ENCODE measurements at regions not wholly inside any gene's neighbourhood (a gene's known extent, or its start where the extent isn't known, plus 50 kb on each side); places are given as distances from the start of the nearest gene placed in this dataset.

DNA sequence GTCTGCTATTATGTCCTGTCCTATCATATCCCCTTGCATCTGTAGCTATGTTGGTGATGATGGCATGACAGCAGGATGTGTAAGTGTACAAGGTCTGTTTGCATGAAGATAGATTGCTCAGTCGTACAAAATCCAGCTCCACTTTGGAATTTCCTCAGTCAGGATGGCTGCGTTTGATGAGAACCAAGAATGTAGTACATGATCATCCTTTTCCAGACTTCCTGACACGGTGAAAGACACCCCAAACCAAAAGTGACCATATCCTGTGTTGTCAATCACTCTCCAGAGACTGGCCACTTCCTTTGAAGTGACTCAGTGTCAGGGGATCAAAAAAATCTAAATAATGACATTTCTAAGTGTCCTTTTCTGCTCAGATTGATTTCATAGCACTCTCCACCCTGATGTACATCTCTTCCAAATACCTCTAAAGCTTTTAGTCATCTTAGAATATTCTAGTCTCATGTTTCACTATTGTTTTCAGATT lies 213.4 kb downstream of the PLK2 start:
- DNase-seq, result no peak

DNA sequence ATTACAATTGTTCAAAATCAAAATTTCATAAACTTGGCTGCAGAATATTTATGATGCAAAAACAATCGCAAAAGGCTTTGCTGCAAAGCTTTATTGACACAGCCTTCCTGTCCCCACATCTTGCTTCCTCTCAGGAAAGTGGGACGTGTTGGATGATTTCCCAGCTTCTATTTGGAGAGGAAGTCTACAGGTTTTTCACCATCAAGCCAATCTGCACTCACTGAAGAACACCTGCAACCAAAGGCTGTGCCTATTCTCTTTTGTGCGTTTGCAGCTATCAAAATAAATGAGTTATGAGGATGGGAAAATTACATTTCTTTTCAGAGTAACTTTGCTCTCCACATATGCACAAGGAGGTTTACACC lies 214.4 kb downstream of the PLK2 start:
- no peak for DNase-seq

DNA sequence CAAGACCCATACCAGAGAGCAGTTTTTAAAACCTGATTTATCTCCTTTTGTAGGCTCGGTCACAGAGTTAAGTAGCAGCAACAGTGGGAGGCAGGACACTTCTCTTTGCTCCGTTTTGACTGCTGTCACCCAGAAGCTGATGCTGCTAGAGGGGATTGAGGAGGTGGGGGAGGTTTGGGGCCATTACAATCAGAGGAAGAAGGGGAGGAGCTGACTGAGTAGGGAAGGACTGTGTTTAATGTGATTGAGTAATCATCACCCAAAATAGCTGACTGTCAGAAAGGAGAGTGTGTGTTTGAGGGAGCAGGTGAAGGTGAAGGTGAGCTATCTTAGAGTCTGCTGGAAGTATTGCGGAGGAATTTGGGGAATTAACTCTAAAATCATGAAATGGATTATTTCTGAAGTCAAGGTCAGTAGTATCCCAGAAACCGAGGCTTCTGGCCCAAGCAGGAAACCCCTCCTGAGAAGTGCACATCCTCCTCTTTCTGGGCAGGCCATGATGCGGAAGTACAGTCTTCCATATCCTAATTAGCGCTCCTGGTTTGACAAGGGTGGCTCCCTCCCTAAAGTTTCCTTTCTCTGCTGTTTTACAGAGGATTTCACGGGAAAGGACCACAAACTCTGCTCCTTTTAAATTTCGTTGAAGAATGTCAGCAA lies 214.9 kb downstream of the PLK2 start:
- DNase-seq, result no peak

DNA sequence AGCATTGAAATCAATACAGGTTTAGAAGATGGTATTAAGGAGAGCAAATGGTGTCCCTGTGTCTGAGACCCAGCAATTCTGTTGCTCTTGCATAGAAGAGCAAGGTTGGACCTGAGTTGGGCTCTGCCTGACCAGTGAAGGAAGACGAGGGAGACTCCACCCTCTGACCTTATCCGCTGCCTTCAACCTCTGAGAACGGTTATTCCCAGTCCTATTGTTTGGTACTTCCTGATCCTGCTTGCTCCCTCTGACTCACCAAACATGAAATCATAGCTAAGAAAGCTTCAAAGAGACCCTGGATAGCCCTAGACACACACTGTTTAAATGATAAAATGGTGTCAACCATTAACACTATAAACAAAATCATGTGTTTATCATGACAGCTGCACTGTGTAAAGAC lies 218.5 kb downstream of the PLK2 start:
- DNase-seq, result no peak

DNA sequence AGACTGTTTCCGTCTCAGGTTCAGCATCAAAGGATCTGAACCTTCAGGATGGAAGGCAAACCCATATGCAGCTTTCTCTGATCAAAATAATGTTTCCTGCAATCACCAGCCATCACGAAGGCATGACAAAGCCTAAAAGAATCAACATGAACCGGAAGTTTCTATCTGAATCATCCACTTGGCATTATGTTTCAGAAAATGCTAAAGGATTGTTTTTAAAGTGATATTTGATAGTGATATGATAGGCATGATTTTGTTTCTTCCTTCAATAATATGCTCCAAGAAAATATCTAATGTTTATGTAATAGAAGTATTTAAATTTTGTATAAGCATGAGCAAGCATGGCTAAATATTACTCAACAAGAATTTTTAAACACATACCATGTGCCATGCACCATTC lies 219.6 kb downstream of the PLK2 start:
- no peak for DNase-seq

DNA sequence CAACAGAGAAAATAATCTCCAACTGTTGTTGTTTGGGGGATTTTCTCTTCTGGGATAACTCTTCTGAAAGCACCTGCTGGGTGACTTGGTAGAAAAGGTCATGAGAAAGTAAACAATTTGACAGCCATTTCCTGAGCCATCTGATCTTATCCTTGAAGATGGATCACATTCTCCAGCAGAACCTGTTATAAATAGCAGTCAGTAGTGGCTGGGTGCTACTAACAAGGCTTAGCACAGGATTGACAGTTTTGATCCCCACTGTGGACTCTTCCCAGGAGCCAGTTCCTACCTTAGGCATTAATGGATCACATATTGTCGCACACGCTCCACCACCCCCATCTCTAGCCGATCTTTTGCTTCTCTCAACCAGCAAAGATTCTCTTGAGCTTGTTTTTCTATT lies 220.2 kb downstream of the PLK2 start:
- DNase-seq, result no peak

DNA sequence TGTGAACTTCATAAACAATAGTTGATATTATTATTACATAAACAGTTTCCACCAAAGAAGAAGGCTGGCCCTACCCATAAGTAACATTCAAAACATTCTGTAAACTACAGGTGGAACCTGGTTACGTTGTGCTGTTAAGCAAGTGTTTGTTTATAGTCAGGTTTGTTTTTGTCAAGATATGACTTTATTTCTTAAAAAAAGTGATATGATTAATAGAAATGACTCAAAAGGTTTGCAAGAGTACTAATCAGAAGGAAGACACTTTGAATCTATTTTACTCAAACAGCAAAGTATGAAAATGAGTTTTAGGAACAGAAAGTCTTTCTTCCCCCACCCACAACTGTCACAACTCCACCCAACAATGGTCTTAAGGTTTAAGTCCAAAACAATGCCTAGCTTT lies 220.8 kb downstream of the PLK2 start:
- DNase-seq, result no peak

DNA sequence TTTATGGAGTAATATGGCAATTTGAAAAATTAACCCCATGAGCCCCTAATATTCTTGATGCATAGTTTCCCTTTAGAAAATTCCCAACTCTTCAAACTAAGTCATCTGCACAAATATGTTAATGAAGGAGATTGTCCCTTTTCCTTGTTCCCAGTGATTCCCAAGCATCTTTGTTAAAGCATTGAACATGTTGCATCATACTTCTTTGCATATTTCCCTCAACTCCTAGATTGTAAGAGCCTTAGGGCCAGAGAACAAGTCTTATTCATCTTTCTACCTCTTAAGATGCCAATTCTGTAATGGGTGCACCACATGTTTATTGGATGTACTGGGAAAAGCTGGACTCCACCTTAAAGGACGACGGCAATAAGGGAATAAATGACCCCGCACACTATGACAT lies 223.4 kb downstream of the PLK2 start:
- no peak for DNase-seq

DNA sequence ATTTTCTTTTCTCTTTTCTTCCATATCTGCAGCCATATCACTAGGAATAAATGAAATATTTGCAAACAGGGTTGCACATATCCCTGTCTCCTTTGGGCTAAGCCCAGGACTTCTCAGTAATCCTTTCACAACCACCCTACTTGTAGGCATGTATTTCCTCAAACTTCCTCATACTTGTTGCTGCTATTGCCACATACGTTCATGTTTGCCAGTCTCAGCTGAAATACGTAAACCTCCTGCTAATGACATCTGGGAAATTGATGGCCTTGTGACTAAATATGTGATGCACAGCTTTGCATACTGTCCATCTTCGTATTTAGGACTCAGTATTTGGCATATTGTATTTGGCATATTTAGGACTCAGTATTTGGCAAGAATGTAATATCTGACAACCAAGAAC lies 224.6 kb downstream of the PLK2 start:
- DNase-seq, result no peak

DNA sequence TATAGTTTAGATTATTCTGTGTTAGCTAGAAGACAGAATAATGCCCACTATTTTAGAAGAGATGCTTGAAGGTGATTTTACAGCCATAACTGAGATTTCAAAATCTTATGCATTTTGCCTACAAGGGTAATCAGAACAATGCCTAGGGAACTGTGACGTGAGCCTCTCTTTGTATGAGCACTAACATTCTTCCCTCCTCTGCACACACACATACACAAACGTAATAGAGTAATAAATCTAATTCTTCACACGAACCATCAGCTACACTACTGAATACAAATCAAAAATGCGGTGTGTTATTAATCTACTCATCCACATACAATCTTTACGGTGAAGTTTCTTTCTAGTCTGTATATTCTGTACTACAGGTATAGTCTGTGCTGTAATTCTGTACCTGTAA lies 227.8 kb downstream of the PLK2 start:
- DNase-seq, result no peak

DNA sequence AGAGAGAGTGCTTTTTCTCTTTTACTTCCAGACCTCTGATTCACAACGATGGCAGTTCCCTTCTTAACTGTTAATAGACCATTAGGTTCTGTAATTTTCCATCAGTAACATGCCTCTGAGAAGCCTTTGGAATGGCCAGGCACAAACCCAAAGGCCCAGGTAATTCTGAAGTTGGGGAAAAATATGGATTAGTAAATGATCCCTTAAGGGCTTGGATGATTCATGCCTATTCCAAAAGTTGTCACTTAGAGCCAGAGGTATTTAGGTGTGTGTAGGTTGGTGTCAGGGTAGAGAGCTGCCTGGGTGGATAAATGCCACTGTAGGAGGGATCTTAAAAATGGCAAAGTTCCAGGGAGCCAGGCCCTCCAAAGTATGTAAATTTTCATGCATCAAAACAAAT lies 228.8 kb downstream of the PLK2 start:
- no peak for DNase-seq

DNA sequence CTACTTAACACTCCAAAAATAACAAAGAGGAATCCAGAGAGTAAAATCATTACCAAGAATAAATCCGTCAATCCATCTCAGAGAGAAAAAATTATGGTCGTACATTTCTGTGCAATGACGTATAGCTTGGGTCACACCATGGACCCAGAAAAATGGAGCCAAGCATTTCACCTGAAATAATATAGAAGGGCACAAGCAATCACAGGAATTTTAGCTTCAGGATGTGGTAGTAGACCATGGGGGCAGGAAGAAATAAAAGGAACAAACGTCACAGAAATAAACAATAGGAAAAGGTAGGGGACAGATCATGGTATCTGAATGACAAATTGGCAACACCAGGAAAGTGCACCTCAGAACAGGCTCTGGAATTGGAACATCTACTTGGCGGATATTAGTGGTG lies 231.0 kb downstream of the PLK2 start:
- DNase-seq, result no peak

DNA sequence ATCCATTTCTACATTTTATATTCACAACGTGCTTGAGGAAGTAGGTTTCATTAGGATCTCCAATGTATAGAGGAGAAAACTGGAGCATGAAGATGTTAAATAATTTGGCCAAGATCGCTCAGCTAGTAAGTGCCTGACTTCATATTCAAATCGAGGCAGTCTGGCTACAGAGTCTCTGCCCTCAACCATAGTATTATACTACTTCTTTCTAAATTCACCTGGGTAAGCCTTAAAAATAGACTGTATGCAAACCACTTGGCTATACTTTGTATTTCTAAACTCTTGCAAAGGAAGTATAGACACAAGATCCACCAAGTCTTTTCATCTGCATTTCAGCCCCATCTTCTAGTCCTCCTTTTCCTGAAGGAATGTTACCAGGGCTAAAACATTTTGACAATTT lies 232.0 kb downstream of the PLK2 start:
- no peak for DNase-seq

DNA sequence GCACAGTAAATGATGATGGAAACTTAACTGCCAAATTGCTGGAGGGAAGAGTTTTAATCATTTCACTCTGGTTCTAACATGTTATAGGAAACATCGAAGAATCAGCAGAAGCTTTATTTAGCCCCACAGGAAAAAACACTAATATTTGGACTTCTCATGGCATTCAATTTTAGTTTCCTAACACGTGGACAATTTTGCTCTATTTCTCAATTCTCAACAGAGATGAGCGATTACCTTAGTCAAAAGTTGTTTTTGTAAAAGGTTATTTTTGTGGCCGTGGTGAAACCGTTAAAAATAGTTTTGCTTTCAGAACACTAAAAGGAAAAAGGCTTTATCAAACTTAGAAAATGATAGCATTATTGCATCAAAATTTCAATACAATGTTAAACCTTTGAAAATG lies 235.2 kb downstream of the PLK2 start:
- no peak for DNase-seq

DNA sequence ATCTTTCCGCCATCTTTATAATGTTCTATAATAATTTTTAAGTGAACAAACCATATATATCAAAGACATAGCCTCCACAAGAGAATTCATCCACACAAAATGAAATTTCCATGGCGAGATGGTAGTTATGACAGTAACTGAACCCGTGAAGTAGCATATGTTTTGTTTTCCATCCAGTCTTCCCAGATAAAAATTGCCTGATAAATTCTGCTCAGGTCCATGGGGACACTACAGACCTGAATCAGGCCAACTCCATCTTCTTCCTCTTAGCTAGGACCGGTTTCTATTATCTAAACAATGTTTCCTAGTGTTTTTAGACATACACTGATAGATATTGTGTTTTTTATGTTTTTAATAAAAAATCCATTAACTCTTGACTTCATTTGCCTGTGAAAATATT lies 235.7 kb downstream of the PLK2 start:
- DNase-seq, result no peak

DNA sequence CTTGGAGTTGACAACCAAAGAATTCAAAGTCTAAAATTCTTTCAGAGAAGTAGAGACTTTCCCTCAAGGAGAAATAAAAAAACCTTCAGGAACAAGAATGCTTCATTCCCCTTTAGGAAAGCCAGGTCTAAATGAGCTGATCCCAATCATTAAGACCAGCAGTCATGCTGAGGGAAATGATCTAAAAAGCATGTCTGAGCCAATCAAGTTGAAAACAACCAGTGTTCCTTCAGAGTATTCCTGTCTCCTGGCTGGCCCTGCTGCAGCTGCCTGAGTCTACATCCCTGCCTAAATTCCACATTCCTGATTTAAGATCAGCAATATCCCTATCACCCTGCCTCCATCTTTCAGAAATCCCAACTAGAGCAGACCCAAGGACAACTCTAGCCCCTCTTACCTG lies 244.5 kb downstream of the PLK2 start:
- no peak for DNase-seq

DNA sequence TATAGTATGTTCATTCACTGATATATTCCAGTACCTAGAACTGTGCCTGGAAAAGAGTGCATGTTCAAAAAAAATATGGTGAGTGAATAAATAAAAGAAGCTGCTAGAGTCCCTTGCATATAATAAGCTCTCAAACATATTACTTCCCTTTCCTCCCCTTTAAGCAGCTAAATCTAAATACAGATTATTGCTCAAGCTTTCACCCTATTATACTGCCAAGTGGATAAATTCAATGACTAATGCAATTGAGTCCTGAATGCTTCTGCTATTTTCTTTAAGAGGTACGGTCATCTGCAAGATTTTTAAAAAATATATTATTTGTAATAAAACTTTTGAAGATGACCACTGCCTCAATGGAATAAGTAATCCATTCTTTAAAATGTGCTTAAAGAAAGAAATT lies 248.4 kb downstream of the PLK2 start:
- DNase-seq, result no peak

DNA sequence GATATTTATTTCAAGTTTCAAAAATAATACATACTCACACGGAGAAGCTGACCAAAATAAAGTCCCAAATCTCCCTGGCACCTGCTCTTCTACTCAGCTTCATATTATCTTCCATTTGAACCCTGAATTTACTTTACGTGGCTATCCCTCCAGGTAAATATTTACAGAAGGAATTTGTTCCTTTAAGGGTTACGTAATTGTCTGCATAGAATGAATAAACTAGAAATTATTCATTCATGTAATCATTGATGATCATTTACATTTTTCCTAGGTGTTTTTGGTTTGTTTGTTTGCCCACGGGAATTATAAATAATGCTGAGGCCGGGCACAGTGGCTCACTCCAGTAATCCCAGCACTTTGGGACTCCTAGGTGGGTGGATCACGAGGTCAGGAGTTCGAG lies 251.2 kb downstream of the PLK2 start:
- DNase-seq, result no peak

DNA sequence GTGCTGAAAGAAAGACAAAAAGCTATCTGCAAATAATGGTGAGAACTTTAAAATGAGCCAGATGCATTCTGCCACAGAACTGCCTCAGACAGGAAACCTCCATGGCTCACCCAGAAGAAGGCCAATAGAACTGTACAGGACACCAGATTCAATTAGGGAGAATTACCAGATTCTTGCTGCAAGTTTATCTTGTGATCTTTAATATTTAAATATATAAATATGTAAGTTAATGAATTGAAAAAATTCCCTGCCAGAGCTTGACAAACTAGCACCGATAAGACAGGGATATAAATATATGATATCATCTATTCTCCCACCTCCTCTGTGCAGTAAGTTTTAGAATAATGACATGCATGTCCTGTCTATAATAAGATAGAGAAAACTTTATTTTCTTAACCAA lies 252.8 kb downstream of the PLK2 start:
- DNase-seq, result no peak

DNA sequence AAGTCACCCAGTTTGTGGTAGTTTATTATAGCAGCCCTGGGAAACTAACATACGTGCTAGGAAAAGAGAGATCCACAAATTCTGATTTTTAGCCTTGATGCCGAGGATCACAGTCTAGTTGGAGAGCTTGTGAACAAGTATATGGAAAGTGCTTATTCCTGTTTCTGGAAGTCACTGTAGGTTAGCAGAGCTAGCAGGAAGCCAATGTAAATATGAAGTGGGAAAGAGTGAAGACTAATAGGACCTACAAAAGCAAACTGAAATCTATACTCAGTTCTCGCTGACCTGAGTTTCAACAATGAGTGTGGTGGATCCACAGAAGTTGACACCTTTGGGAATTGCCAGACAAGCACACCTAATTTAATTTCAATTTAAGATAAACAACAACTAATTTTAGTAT lies 254.9 kb downstream of the PLK2 start:
- DNase-seq, result no peak

DNA sequence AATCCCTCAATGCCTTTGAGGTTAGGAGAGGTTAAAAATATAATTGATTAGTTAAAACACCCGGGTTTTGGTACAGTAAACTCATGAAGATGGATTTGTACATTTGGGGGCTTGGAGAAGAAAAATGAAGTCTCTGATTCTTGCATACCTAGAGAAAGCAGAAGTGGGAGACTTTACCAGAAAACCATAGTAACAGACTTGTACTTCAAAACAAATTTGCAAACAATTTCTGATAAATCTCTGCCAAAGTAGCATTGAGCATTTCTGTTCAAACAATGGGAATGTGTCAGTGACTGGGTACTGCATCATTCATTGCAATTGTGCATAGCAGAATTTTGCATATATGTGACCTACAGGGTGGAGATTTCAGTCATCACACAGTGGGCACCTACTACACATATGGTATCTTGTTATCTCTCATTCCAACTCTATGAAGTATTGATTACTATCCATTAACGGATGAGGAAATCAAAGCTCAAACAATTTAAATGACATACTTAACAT lies 256.9 kb downstream of the PLK2 start:
- no peak for DNase-seq

DNA sequence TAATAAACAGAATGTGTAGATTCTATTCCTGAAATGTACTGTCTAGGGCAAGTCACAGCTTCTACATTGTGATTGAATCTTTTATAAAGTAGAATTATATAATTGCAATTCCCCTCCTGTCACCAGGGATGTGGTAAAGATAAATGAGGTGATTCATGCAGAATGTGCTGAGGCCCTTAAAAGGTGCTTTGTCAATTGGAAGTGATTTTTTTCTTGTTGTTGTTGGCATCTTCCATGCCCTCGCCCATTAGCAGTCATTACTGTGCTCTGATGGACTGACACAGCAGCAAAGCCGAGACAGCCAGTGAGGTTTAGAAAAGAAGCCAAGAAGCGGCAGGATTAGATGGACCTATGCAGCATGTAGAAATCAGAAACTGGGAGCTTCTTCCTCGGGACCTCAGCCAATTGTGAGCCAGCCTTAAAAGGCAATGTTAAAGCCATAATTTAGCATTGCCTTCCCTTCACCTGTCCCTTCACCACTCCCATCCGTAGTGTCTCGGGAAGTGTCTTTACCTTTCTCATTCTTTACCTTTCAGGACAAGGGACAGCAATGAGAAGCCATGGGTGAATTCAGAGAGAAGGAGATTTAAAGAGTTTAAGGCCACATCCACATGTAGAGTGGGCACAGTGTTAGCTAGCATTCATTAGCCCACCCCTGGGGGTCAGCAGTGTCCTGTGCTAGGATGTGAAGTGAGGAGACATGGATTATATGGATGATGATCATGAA lies 257.8 kb downstream of the PLK2 start:
- no peak for DNase-seq

DNA sequence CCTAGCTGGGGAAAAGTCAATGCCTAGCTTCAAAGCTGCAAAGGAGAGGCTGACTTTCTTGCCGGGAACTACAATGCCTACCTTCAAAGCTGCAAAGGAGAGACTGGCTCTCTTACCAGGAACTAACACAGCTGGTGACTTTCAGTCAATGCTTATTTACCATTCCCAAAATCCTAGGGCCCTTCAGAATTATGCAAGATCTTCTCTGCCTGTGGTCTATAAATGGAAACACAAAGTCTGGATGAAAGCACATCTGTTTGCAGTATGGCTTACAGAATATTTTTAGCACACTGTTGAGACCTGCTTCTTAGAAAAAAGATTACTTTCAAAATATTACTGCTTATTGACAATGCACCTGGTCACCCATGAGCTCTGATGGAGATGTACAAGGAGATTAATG lies 259.4 kb downstream of the PLK2 start:
- DNase-seq, result no peak

DNA sequence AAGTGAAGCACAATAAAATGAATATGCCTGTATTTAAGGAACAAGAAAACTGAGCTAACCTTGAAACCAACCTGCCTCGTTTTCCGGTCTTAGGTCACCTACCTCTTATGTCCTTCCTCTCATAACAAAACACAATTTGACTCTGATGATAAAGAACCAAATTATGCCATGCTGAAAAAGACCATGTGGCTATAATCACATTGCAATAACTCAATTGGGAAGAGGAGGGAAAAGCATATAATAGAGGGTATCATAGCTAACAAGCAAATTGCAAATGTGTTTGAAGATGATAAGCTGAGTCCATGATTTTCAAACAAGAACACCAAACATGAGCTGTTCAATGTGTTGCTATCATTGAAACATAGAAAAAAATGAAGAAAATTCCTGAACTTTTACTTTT lies 260.8 kb downstream of the PLK2 start:
- DNase-seq, result no peak

DNA sequence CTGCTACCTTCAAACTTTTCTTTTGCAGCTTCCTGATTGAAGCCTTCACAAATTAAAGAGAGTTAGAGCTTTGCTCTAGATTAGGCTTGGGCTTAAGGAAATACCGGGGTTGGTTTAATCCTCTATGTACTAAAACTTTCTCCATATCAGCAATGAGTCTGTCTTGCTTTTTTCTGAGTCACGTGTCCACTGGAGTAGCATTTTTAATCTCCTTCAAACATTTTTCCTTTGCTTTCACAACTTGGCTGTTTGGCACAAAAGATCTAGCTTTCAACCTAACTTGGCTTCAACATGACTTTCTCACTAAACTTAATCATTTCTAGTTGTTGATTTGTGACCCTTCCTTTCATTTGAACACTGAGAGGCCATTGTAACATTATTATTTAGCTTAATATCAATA lies 261.6 kb downstream of the PLK2 start:
- DNase-seq, result no peak
